GM23338 (cell line): ENCODE measurements at regions not wholly inside any gene's neighbourhood (a gene's known extent, or its start where the extent isn't known, plus 50 kb on each side); places are given as distances from the start of the nearest gene placed in this dataset.

ENCODE experiments used
- ATAC-seq: fragments of 200-7000 bp; cut with Tn5 transposase; 3 replicates; pipeline ENCODE4 v1.9.1; 2020
- DNase-seq: peaks from one replicate; pipeline ENCODE4 v3.0.0-alpha.2; 2015; ENCODE audit warnings: low spot score
- H2AFZ ChIP-seq: fragments of 200-600 bp; sonication (generic); 2 replicates; pipeline ENCODE4 v1.8.0; 2016; ENCODE audit warnings: antibody characterized with exemption, mild to moderate bottlenecking, moderate library complexity
- H3F3A ChIP-seq: fragments of 200-600 bp; sonication (generic); replicated peaks from 2 replicates; pipeline ENCODE4 v1.8.0; 2017; ENCODE audit warnings: antibody characterized with exemption, mixed run types, low read depth
- H3K27ac ChIP-seq: fragments of 200-600 bp; sonication (generic); 2 replicates; pipeline ENCODE4 v1.6.1; 2016; ENCODE audit warnings: low read depth
- H3K27me3 ChIP-seq: fragments of 200-600 bp; sonication (generic); 2 replicates; pipeline ENCODE4 v1.8.0; 2016; ENCODE audit warnings: mild to moderate bottlenecking, mixed run types, moderate library complexity; ENCODE audit not compliant: insufficient read depth
- H3K36me3 ChIP-seq: fragments of 200-600 bp; sonication (generic); 2 replicates; pipeline ENCODE4 v1.8.0; 2016; ENCODE audit warnings: mild to moderate bottlenecking; ENCODE audit not compliant: insufficient read depth
- H3K4me1 ChIP-seq: fragments of 200-600 bp; sonication (generic); 2 replicates; pipeline ENCODE4 v1.8.0; 2016; ENCODE audit warnings: mild to moderate bottlenecking, moderate library complexity; ENCODE audit not compliant: insufficient read depth
- H3K4me2 ChIP-seq: fragments of 200-600 bp; sonication (generic); 2 replicates; pipeline ENCODE4 v1.7.1; 2017; ENCODE audit warnings: mixed run types
- H3K4me3 ChIP-seq: fragments of 200-600 bp; sonication (generic); 2 replicates; pipeline ENCODE4 v1.6.1; 2016; ENCODE audit warnings: mixed run types
- H3K79me2 ChIP-seq: fragments of 200-600 bp; sonication (generic); replicated peaks from 2 replicates; pipeline ENCODE4 v1.8.0; 2017; ENCODE audit warnings: mild to moderate bottlenecking; ENCODE audit not compliant: insufficient read depth
- H3K9me2 ChIP-seq: fragments of 200-600 bp; sonication (generic); 2 replicates; pipeline ENCODE4 v1.8.0; 2017; ENCODE audit not compliant: insufficient read depth
- H4K20me1 ChIP-seq: fragments of 200-600 bp; sonication (generic); replicated peaks from 2 replicates; pipeline ENCODE4 v1.8.0; 2017; ENCODE audit warnings: mild to moderate bottlenecking; ENCODE audit not compliant: insufficient read depth
- H3K27ac Mint-ChIP-seq: 2 replicates; pipeline ENCODE4 v1.8.0; 2020; ENCODE audit warnings: inconsistent platforms, mild to moderate bottlenecking, moderate library complexity, mixed read lengths
- H3K27me3 Mint-ChIP-seq: 3 replicates; pipeline ENCODE4 v1.8.0; 2022; ENCODE audit warnings: low read depth, mild to moderate bottlenecking, moderate library complexity, mixed read lengths, inconsistent platforms; ENCODE audit not compliant: insufficient read depth, poor library complexity
- H3K36me3 Mint-ChIP-seq: 3 replicates; pipeline ENCODE4 v1.8.0; 2021; ENCODE audit warnings: low read depth, mild to moderate bottlenecking, inconsistent platforms, moderate library complexity, mixed read lengths
- H3K4me1 Mint-ChIP-seq: 3 replicates; pipeline ENCODE4 v1.8.0; 2020; ENCODE audit warnings: mild to moderate bottlenecking, inconsistent platforms, mixed read lengths
- H3K4me3 Mint-ChIP-seq: 3 replicates; pipeline ENCODE4 v1.8.0; 2021; ENCODE audit warnings: moderate library complexity, mild to moderate bottlenecking, inconsistent platforms, mixed read lengths
- H3K9me3 Mint-ChIP-seq: 3 replicates; pipeline ENCODE4 v1.8.0; 2020; ENCODE audit warnings: moderate library complexity, mild to moderate bottlenecking, inconsistent platforms, mixed read lengths
- CREB1 ChIP-seq: fragments of 250-450 bp; sonication (Bioruptor Pico); IDR thresholded peaks from 2 replicates; pipeline ENCODE4 v1.5.0; 2020; ENCODE audit warnings: low read depth, mild to moderate bottlenecking, moderate library complexity
- CTCF ChIP-seq, 2 experiments: fragments of 200-600 bp in 1 of 2; sonication (generic) in 1 of 2; conservative IDR thresholded peaks; 2 replicates each; pipeline versions ENCODE4 v1.5.1 to v1.6.1; 2016 to 2017; ENCODE audit warnings: antibody characterized with exemption in 2 of 2, low read depth in 2 of 2, mild to moderate bottlenecking in 2 of 2, moderate library complexity in 1 of 2
- ETS1 ChIP-seq: IDR thresholded peaks from 2 replicates; pipeline ENCODE4 v1.6.1; 2016; ENCODE audit warnings: antibody characterized with exemption
- EZH2 ChIP-seq: fragments of 200-600 bp; sonication (generic); IDR thresholded peaks from one replicate; pipeline ENCODE4 v1.8.0; 2017; ENCODE audit warnings: antibody characterized with exemption, mild to moderate bottlenecking, low read depth; ENCODE audit not compliant: unreplicated experiment
- EZH2phosphoT487 ChIP-seq: fragments of 200-600 bp; sonication (generic); IDR thresholded peaks from one replicate; pipeline ENCODE4 v1.8.1; 2018; ENCODE audit warnings: antibody characterized with exemption; ENCODE audit not compliant: unreplicated experiment
- JUNB ChIP-seq: IDR thresholded peaks from one replicate; pipeline ENCODE4 v1.6.1; 2016; ENCODE audit warnings: antibody characterized with exemption; ENCODE audit not compliant: unreplicated experiment
- NANOG ChIP-seq: IDR thresholded peaks from 2 replicates; pipeline ENCODE4 v1.6.1; 2016; ENCODE audit warnings: antibody characterized with exemption, borderline replicate concordance
- POLR2AphosphoS5 ChIP-seq: IDR thresholded peaks from 2 replicates; pipeline ENCODE4 v1.6.1; 2016; ENCODE audit warnings: antibody characterized with exemption, low read depth
- REST ChIP-seq: IDR thresholded peaks from one replicate; pipeline ENCODE4 v1.6.1; 2018; ENCODE audit warnings: antibody characterized with exemption; ENCODE audit not compliant: unreplicated experiment
- STAT1 ChIP-seq: IDR thresholded peaks from one replicate; pipeline ENCODE4 v1.6.1; 2016; ENCODE audit warnings: antibody characterized with exemption; ENCODE audit not compliant: unreplicated experiment
- ZNF114 ChIP-seq: fragments of 250-450 bp; sonication (Bioruptor Pico); IDR thresholded peaks from 2 replicates; pipeline ENCODE4 v1.5.0; 2020; ENCODE audit warnings: mild to moderate bottlenecking, moderate library complexity
- ZNF331 ChIP-seq: fragments of 250-450 bp; sonication (Bioruptor Pico); IDR thresholded peaks from 2 replicates; pipeline ENCODE4 v1.5.0; 2020; ENCODE audit warnings: low read depth, mild to moderate bottlenecking, moderate library complexity
- ZNF462 ChIP-seq: fragments of 250-450 bp; sonication (Bioruptor Pico); IDR thresholded peaks from 2 replicates; pipeline ENCODE4 v1.5.0; 2020; ENCODE audit warnings: mild to moderate bottlenecking, moderate library complexity

GRCh38 chr10:80917636-80918035, 379.9 kb downstream of the SH2D4B start:
- Histone ChIP-seq H3K27ac (no peak overlapping the region), H3K4me1 (no peaks in the 10 kb centered on the region), H3K79me2 (no peaks in the 10 kb centered on the region), H3K9me2 (no peaks in the 10 kb centered on the region), H3K27me3 (no peaks in the 10 kb centered on the region), H3F3A (no peaks in the 10 kb centered on the region), H3K4me2 (no peak overlapping the region), H3K36me3 (no peaks in the 10 kb centered on the region), H2AFZ (peak overlapping the region; percentile 28; the same call in 1 of the 2 replicates), H3K4me3 (no peak overlapping the region), H4K20me1 (no peaks in the 10 kb centered on the region)
- H3K27me3 Mint-ChIP-seq, result no peaks in the 10 kb centered on the region
- no peak overlapping the region for H3K27ac Mint-ChIP-seq
- ATAC-seq, result no peak
- DNase-seq, result no peak
- no peaks in the 10 kb centered on the region for H3K9me3 Mint-ChIP-seq
- TF ChIP-seq ZNF331 (CRISPR knock-in tag) (no peak), EZH2phosphoT487 (no peak), EZH2 (no peak), CREB1 (no peak), NANOG (no peak), CTCF (conservative IDR thresholded peaks at IDR 0.05; ENCODE audit: low read depth in 2 of 2) (no peak), REST (no peak), STAT1 (no peak), ZNF114 (CRISPR knock-in tag) (no peak), JUNB (no peak), POLR2AphosphoS5 (no peak), ZNF462 (CRISPR knock-in tag) (no peak), ETS1 (no peak)
- H3K4me1 Mint-ChIP-seq, result peaks cover 21% of the 10 kb centered on the region
- H3K4me3 Mint-ChIP-seq, result no peak overlapping the region
- H3K36me3 Mint-ChIP-seq, result peaks cover 5% of the 10 kb centered on the region; the same call in 2 of the 3 replicates
